Ishikawa (cell line): ENCODE measurements at regions not wholly inside any gene's neighbourhood (a gene's known extent, or its start where the extent isn't known, plus 50 kb on each side); places are given as distances from the start of the nearest gene placed in this dataset.

ENCODE experiments used
- CEBPB ChIP-seq: IDR thresholded peaks from 2 replicates; pipeline ENCODE4 v1.6.1; 2012
- CREB1 ChIP-seq: IDR thresholded peaks from 2 replicates; pipeline ENCODE4 v1.6.1; 2012; ENCODE audit warnings: low read depth
- EP300 ChIP-seq: IDR thresholded peaks from 2 replicates; pipeline ENCODE4 v1.6.1; 2012; ENCODE audit warnings: borderline replicate concordance
- FOXM1 ChIP-seq: IDR thresholded peaks from 2 replicates; pipeline ENCODE4 v1.6.1; 2012; ENCODE audit warnings: low read depth, borderline replicate concordance
- MAX ChIP-seq: IDR thresholded peaks from 2 replicates; pipeline ENCODE4 v1.6.1; 2012
- NFIC ChIP-seq: IDR thresholded peaks from 2 replicates; pipeline ENCODE4 v1.6.1; 2012
- RAD21 ChIP-seq: IDR thresholded peaks from 2 replicates; pipeline ENCODE4 v1.6.1; 2012; ENCODE audit warnings: low read depth
- REST ChIP-seq: IDR thresholded peaks from 2 replicates; pipeline ENCODE4 v1.6.1; 2012; ENCODE audit warnings: low read depth, mild to moderate bottlenecking
- TAF1 ChIP-seq: IDR thresholded peaks from 2 replicates; pipeline ENCODE4 v1.6.1; 2012; ENCODE audit warnings: low read depth, mild to moderate bottlenecking
- TCF12 ChIP-seq: IDR thresholded peaks from 2 replicates; pipeline ENCODE4 v1.6.1; 2012; ENCODE audit warnings: low read depth
- TEAD4 ChIP-seq: IDR thresholded peaks from 2 replicates; pipeline ENCODE4 v1.6.1; 2012
- USF1 ChIP-seq: IDR thresholded peaks from 2 replicates; pipeline ENCODE4 v1.6.1; 2012
- YY1 ChIP-seq: IDR thresholded peaks from 2 replicates; pipeline ENCODE4 v1.6.1; 2012; ENCODE audit warnings: low read depth
- ZBTB7A ChIP-seq: IDR thresholded peaks from 2 replicates; pipeline ENCODE4 v1.6.1; 2012; ENCODE audit warnings: low read depth

GRCh38 chr2:215797676-215798075 lies 215.7 kb downstream of the MREG start:
- TF ChIP-seq CEBPB, result no peak
- no peak for TF ChIP-seq RAD21
- TF ChIP-seq MAX, result no peak
- TF ChIP-seq EP300, result no peak
- TF ChIP-seq CREB1, result no peak
- no peak for TF ChIP-seq REST
- no peak for TF ChIP-seq YY1
- TF ChIP-seq USF1, result no peak
- TF ChIP-seq TAF1, result no peak
- TF ChIP-seq TCF12, result no peak
- TF ChIP-seq TEAD4, result no peak
- TF ChIP-seq ZBTB7A, result no peak
- TF ChIP-seq NFIC, result no peak
- TF ChIP-seq FOXM1, result no peak
